ENCODE measurements at regions not wholly inside any gene's neighbourhood (a gene's known extent, or its start where the extent isn't known, plus 50 kb on each side); places are given as distances from the start of the nearest gene placed in this dataset.

DNA sequence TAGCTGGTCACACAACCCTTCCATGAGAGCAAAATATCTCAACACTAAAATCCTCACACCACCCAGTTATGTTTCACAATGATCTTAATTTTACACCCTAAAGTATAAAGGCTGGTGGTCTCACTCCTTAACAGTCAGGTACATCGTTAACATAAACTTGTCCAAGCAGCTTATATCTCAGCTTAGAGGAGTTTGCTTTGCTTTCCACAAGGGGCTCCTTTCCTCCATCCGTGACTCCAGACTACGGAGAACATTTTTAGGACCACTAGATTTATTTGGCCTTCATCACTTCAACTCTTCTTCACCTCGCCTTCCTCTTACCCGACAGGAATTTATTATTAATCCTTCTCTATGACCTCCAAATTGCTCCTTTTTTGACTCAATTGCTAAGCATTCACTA is 1014.1 kb upstream of the NUDT12 start:
- Histone ChIP-seq H3K36me3 (no peaks in the 10 kb centered on the region), H3K9me3 (ENCODE audit: low read depth) (no peaks in the 10 kb centered on the region), H3K4me3 (no peak overlapping the region), H3K27me3 (no peaks in the 10 kb centered on the region), H3K27ac (no peak overlapping the region), H3K4me1 (ENCODE audit: low read depth) (no peaks in the 10 kb centered on the region)
- DNase-seq (ENCODE audit: low read depth in 1 of 2, low spot score in 1 of 2): no peak
- TF ChIP-seq, protein P1, sequence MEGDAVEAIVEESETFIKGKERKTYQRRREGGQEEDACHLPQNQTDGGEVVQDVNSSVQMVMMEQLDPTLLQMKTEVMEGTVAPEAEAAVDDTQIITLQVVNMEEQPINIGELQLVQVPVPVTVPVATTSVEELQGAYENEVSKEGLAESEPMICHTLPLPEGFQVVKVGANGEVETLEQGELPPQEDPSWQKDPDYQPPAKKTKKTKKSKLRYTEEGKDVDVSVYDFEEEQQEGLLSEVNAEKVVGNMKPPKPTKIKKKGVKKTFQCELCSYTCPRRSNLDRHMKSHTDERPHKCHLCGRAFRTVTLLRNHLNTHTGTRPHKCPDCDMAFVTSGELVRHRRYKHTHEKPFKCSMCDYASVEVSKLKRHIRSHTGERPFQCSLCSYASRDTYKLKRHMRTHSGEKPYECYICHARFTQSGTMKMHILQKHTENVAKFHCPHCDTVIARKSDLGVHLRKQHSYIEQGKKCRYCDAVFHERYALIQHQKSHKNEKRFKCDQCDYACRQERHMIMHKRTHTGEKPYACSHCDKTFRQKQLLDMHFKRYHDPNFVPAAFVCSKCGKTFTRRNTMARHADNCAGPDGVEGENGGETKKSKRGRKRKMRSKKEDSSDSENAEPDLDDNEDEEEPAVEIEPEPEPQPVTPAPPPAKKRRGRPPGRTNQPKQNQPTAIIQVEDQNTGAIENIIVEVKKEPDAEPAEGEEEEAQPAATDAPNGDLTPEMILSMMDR (IDR thresholded peaks at IDR 0.05; ENCODE audit: low read depth, low read length): no peak

DNA sequence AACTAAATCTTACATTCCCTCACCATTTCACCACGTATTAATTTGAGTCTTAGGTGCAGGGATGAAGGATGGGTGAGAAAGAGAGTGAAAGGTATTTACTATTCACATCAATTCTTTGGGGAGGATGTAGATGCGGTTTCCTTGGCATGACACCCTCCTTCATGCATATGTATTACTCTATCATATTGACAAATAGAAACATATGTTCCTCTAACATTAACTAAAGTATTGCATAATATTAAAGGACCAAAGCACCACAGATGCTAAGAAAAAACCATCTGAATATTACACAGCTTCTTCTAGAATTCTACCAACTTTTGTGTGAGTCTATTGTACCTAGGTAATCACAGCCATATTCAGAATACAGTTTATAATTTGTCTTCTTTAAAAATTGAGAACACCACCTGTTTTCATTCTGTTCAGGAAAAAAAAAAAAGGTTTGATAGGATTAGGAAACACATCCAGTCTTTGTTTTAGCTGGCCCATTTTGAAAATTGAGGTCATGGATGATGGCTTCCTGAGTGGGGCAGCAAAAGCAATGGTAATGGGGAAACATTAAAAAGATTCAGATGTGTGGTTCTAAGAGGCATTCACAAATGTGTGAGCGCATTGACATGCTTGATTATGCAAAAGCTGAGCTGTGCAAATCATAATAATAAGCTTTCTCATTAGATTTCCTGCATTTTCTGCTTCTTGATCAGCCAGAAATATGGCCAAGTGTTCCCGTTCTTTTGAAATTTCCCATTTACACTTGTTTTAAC is 1011.5 kb upstream of the NUDT12 start:
- Histone ChIP-seq H3K4me1 (ENCODE audit: low read depth) (no peaks in the 10 kb centered on the region), H3K27me3 (no peaks in the 10 kb centered on the region), H3K36me3 (no peaks in the 10 kb centered on the region), H3K4me3 (no peak overlapping the region), H3K27ac (no peak overlapping the region), H3K9me3 (ENCODE audit: low read depth) (no peaks in the 10 kb centered on the region)
- TF ChIP-seq, protein P1 (IDR thresholded peaks at IDR 0.05; ENCODE audit: low read depth, low read length): no peak
- no peak for DNase-seq (ENCODE audit: low read depth in 1 of 2, low spot score in 1 of 2)

DNA sequence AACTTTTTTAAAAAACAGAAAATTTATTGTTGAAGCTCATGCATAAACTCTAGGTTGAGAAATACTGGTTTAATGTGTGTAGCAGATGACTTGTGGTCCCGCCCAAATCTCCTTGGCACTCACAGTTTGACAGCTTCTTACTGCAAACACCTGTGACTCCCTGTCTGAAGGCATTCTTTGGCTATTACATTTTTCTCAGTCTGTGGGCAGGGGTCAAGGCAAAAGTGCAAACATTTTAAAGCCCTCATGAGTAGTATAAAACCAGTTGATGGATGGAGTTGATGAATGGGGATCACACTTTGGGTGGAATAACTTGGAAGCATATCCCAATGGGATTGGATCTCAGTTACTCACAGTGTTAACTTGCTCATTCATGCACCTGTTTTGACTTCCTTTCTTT is 1007.0 kb upstream of the NUDT12 start:
- no peak for DNase-seq (ENCODE audit: low read depth in 1 of 2, low spot score in 1 of 2)
- no peaks in the 10 kb centered on the region for H3K27me3 ChIP-seq
- no peak overlapping the region for H3K4me3 ChIP-seq
- H3K36me3 ChIP-seq: no peaks in the 10 kb centered on the region
- TF ChIP-seq, protein P1 (IDR thresholded peaks at IDR 0.05; ENCODE audit: low read depth, low read length): no peak
- H3K9me3 ChIP-seq (ENCODE audit: low read depth): no peaks in the 10 kb centered on the region
- H3K27ac ChIP-seq: no peak overlapping the region
- H3K4me1 ChIP-seq (ENCODE audit: low read depth): no peaks in the 10 kb centered on the region

DNA sequence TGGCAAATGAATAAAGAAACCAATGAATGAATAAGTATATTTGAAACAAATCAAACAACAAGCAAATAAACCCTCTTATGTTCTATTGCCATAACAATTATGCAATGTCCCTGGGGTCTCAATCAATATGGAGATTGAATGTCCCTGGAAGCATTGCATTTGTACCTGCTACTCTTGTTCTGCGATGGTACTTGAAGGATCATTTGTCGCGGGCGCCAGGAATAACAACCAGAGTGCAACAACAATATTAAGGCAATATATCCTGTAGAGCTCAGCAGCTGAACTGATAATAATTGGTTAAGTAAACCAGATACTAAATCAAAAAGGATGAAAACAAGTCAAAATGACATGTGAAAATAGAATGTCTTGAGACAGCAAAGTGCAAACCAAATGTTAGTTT is 1001.9 kb upstream of the NUDT12 start:
- Histone ChIP-seq H3K4me1 (ENCODE audit: low read depth) (no peaks in the 10 kb centered on the region), H3K27ac (no peak overlapping the region), H3K4me3 (no peak overlapping the region), H3K27me3 (no peaks in the 10 kb centered on the region), H3K9me3 (ENCODE audit: low read depth) (no peaks in the 10 kb centered on the region), H3K36me3 (no peaks in the 10 kb centered on the region)
- TF ChIP-seq, protein P1 (IDR thresholded peaks at IDR 0.05; ENCODE audit: low read depth, low read length): no peak
- no peak for DNase-seq (ENCODE audit: low read depth in 1 of 2, low spot score in 1 of 2)

DNA sequence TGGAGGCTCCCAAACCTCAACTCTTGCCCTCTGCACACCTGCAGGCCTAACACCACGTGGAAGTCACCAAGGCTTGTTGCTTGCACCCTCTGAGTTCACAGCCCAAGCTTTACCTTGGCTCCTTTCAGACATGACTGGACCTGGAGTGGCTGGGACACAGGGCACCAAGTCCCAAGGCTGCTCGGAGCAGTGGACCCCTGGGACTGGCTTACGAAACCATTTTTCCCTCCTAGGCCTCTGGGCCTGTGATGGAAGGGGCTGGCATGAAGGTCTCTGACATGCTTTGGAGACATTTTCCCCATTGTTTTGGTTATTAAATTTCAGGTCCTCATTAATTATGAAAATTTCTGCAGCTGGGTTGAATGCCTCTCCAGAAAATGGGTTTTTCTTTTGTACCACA is 994.4 kb upstream of the NUDT12 start:
- no peaks in the 10 kb centered on the region for H3K36me3 ChIP-seq

More for the DNA sequence above, 994.4 kb upstream of the NUDT12 start:
- DNase-seq (ENCODE audit: low read depth in 1 of 2, low spot score in 1 of 2): no peak
- Histone ChIP-seq H3K4me3 (no peak overlapping the region), H3K9me3 (ENCODE audit: low read depth) (no peaks in the 10 kb centered on the region), H3K27me3 (no peaks in the 10 kb centered on the region), H3K27ac (no peak overlapping the region), H3K4me1 (ENCODE audit: low read depth) (no peaks in the 10 kb centered on the region)
- TF ChIP-seq, protein P1 (IDR thresholded peaks at IDR 0.05; ENCODE audit: low read depth, low read length): no peak
